Thyroid gland (tissue), 4 donors: ENCODE measurements at regions not wholly inside any gene's neighbourhood (a gene's known extent, or its start where the extent isn't known, plus 50 kb on each side); places are given as distances from the start of the nearest gene placed in this dataset.

Source experiments
- DNase-seq, 2 donors: peaks; one replicate each; pipeline ENCODE4 v3.0.0-alpha.2; 2019
- H3K27ac ChIP-seq, 3 donors: fragments of 200-600 bp; sonication (generic); 1 replicate in 2 of 3; 2 replicates in 1 of 3; pipeline ENCODE4 v1.5.1; 2016 to 2019; ENCODE audit warnings: mild to moderate bottlenecking in 1 of 3, moderate library complexity in 1 of 3
- H3K27me3 ChIP-seq: fragments of 200-600 bp; sonication (generic); one replicate; pipeline ENCODE4 v1.5.1; 2019
- H3K36me3 ChIP-seq, 2 donors: fragments of 200-600 bp; sonication (generic); one replicate each; pipeline ENCODE4 v1.5.1; 2016 to 2019
- H3K4me1 ChIP-seq, 2 donors: fragments of 200-600 bp; sonication (generic); one replicate each; pipeline ENCODE4 v1.5.1; 2017 to 2019
- H3K4me3 ChIP-seq, 3 donors: fragments of 200-600 bp; sonication (generic); replicated peaks in 1 of 3; 1 replicate in 2 of 3; 2 replicates in 1 of 3; pipeline ENCODE4 v1.5.1; 2016; ENCODE audit warnings: mild to moderate bottlenecking in 1 of 3
- H3K9me3 ChIP-seq: fragments of 200-600 bp; sonication (generic); one replicate; pipeline ENCODE4 v1.5.1; 2017
- POLR2A ChIP-seq, 2 donors: fragments of 450-650 bp; IDR thresholded peaks; one replicate each; pipeline ENCODE4 v1.6.1; 2017; ENCODE audit warnings: antibody characterized with exemption in 2 of 2, mild to moderate bottlenecking in 2 of 2, moderate library complexity in 1 of 2
- WGBS, 2 donors: methylation state at CpG; one replicate each; pipeline ENCODE4 v1.1.5; 2017; 5-methylcytosine and 5-hydroxymethylcytosine counted together
- intact Hi-C: fragments of 100-400 bp; cut with DNase I; formaldehyde crosslinking; loops from one replicate; pipeline ENCODE4 v1.15.1; 2023
- TF ChIP-seq, protein P1 (sequence below), 6 experiments: fragments of 200-600 bp in 3 of 6; fragments of 450-650 bp in 3 of 6; sonication (generic) in 3 of 6; IDR thresholded peaks; one replicate each; pipeline ENCODE4 v1.5.1; 2016 to 2019; ENCODE audit warnings: antibody characterized with exemption in 6 of 6, mild to moderate bottlenecking in 2 of 6, inconsistent platforms in 1 of 6, moderate library complexity in 1 of 6

DNA sequence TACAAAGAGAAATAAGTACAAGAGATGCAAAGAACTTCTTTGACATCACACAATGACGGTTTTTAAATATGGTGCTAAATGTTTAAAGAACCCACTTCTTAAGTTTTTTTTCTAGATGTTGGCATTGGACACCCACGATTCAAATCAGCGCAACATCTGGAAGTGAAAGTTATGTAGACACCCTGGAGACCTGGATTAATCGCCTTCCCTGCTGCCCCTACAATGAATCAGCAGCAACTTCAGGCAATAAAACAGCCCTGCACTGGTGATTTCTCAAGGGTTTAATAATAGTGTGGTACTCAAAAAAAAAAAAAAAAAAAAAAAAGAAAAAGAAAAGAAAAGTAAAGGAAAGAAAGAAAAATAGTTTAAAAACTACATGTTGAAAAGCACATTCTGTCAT, 248.3 kb downstream of the NUF2 start:
- TF ChIP-seq, protein P1, sequence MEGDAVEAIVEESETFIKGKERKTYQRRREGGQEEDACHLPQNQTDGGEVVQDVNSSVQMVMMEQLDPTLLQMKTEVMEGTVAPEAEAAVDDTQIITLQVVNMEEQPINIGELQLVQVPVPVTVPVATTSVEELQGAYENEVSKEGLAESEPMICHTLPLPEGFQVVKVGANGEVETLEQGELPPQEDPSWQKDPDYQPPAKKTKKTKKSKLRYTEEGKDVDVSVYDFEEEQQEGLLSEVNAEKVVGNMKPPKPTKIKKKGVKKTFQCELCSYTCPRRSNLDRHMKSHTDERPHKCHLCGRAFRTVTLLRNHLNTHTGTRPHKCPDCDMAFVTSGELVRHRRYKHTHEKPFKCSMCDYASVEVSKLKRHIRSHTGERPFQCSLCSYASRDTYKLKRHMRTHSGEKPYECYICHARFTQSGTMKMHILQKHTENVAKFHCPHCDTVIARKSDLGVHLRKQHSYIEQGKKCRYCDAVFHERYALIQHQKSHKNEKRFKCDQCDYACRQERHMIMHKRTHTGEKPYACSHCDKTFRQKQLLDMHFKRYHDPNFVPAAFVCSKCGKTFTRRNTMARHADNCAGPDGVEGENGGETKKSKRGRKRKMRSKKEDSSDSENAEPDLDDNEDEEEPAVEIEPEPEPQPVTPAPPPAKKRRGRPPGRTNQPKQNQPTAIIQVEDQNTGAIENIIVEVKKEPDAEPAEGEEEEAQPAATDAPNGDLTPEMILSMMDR (IDR thresholded peaks at IDR 0.05): no peak
- TF ChIP-seq POLR2A (IDR thresholded peaks at IDR 0.05): no peak
- intact Hi-C loops: no loop called here

DNA sequence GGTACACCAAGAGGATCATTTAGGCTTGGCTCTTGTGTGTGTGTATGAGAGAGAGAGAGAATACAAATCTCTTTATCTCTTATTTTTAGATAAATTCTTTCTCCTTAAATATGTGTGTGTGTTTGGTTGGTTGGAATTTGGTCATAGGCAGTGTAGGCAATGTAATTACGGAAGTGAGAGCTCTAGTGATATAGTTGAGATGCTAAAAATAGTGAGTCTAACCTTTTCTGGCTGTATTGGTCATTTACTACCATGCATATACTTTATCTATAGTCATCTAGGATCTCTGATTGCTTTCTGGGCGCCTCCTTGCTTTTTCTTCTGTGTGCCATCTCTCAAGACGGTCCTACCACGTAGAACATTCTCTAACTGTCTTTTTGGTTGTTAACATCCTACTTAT, 250.2 kb downstream of the NUF2 start:
- H3K4me1 ChIP-seq: no peaks in the 10 kb centered on the region
- no peak overlapping the region for H3K27ac ChIP-seq
- H3K27me3 ChIP-seq: no peaks in the 10 kb centered on the region
- DNase-seq: no peak
- intact Hi-C loops: no loop called here
- no peaks in the 10 kb centered on the region for H3K9me3 ChIP-seq
- 84 to 87% methylated on average over 4 of the region's 4 CpGs for WGBS, 2 donors
- no peaks in the 10 kb centered on the region for H3K36me3 ChIP-seq
- TF ChIP-seq, protein P1 (IDR thresholded peaks at IDR 0.05): no peak
- TF ChIP-seq POLR2A (IDR thresholded peaks at IDR 0.05): no peak
- no peak overlapping the region for H3K4me3 ChIP-seq

More for the DNA sequence above, 248.3 kb downstream of the NUF2 start:
- WGBS, 2 donors: 50 to 52% methylated on average over 4 of the region's 4 CpGs
- H3K36me3 ChIP-seq: no peaks in the 10 kb centered on the region
- H3K9me3 ChIP-seq: no peaks in the 10 kb centered on the region
- no peaks in the 10 kb centered on the region for H3K4me1 ChIP-seq
- no peak for DNase-seq
- no peak overlapping the region for H3K27ac ChIP-seq
- H3K4me3 ChIP-seq: no peak overlapping the region
- no peaks in the 10 kb centered on the region for H3K27me3 ChIP-seq

DNA sequence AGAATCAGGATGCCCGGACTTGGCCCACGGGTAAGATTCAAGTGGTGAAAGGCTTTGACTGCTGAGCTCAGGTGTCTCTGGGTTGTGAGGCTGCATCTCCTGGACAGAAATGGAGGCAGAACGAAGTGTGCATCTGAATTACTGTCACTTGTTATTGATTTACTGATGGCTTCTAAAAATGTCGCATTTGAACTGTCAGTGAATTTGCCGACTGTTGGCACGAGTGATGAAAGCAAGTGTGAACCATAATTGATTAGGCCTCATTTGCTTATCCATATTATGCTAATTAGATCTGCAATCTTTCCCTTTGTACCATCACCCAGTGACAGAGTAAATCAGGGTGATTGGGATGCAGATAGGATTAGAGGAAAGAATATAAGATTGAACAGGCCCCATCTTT, 252.4 kb downstream of the NUF2 start:
- no peak overlapping the region for H3K4me3 ChIP-seq
- no peaks in the 10 kb centered on the region for H3K9me3 ChIP-seq
- WGBS, 2 donors: 88 to 96% methylated on average over 6 of the region's 6 CpGs
- no peak overlapping the region for H3K27ac ChIP-seq
- no peaks in the 10 kb centered on the region for H3K4me1 ChIP-seq
- no peak for DNase-seq
- H3K27me3 ChIP-seq: no peaks in the 10 kb centered on the region
- H3K36me3 ChIP-seq: no peaks in the 10 kb centered on the region
- intact Hi-C loops: no loop called here
- TF ChIP-seq POLR2A (IDR thresholded peaks at IDR 0.05): no peak
- TF ChIP-seq, protein P1 (IDR thresholded peaks at IDR 0.05): no peak

DNA sequence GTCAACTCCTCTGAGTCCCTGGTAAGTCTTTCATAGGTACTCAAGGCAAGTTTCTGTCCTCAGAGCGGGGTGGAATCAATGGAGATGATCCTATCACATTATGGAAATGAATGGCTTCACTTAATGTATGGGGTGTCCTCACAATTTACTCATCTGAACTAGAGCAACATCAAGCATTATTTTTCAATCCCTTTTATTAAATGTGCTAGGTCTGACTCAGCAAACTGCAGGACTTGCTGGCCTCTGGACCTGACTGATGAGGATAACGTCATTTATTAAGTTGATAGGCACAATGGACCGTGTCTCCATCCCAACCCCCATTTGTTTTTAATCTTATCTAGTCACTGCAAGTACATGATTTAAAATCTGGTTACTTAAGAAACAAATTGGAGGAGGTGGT, 259.2 kb downstream of the NUF2 start:
- no peak overlapping the region for H3K4me3 ChIP-seq
- H3K27ac ChIP-seq: no peak overlapping the region
- no peaks in the 10 kb centered on the region for H3K9me3 ChIP-seq
- H3K36me3 ChIP-seq: no peaks in the 10 kb centered on the region
- 77 to 83% methylated on average over 3 of the region's 3 CpGs for WGBS, 2 donors
- no peaks in the 10 kb centered on the region for H3K27me3 ChIP-seq
- no peaks in the 10 kb centered on the region for H3K4me1 ChIP-seq
- intact Hi-C loops: no loop called here
- DNase-seq: no peak
- TF ChIP-seq POLR2A (IDR thresholded peaks at IDR 0.05): no peak
- TF ChIP-seq, protein P1 (IDR thresholded peaks at IDR 0.05): no peak

DNA sequence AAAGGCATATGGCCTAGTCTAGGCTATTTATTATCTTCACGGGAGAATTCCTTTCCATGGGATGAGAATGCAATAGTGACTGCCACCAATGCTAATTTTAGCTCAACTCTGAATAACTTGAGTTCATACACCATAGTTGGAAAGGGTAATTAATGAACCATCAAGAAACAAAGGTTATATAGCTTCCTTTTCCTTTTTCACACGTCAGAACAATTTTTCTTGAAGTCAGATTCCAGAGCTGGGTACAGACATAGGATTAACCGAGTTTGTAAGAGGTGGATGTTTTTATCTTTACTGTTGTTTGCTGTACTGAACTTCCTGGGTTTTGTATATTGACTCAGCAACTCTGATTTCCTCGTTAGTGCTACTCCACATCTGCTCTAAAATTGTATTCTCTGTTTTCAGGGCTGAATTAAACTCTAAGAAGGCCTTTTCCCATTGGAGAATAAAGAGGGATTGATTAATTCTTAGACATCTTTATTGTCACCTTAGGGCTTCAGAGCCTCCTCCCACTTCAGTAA, 262.0 kb downstream of the NUF2 start:
- intact Hi-C loops: no loop called here
- no peak overlapping the region for H3K27ac ChIP-seq
- TF ChIP-seq, protein P1 (IDR thresholded peaks at IDR 0.05): no peak
- no peak for TF ChIP-seq POLR2A (IDR thresholded peaks at IDR 0.05)
- no peaks in the 10 kb centered on the region for H3K27me3 ChIP-seq
- 54 to 59% methylated on average over 4 of the region's 4 CpGs for WGBS, 2 donors
- no peak for DNase-seq
- H3K36me3 ChIP-seq: no peaks in the 10 kb centered on the region
- no peaks in the 10 kb centered on the region for H3K4me1 ChIP-seq
- no peak overlapping the region for H3K4me3 ChIP-seq
- H3K9me3 ChIP-seq: no peaks in the 10 kb centered on the region
